H1 (cell line): ENCODE measurements at regions not wholly inside any gene's neighbourhood (a gene's known extent, or its start where the extent isn't known, plus 50 kb on each side); places are given as distances from the start of the nearest gene placed in this dataset.

ENCODE experiments used
- CTCF ChIA-PET: fragments of 300-600 bp; sonication (Branson Sonifier 250); formaldehyde crosslinking; loops from one replicate; lab custom pipeline; 2021; ENCODE audit not compliant: partially characterized antibody; lab: Charles Lee
- POLR2A ChIA-PET: fragments of 300-600 bp; sonication (Branson Sonifier 250); formaldehyde crosslinking; loops from one replicate; lab custom pipeline; 2021; ENCODE audit warnings: inconsistent platforms; ENCODE audit not compliant: partially characterized antibody; lab: Charles Lee
- DNase-seq, 2 experiments: peaks; one replicate each; pipeline versions ENCODE4 v3.0.0 to v3.0.0-alpha.2; 2010 to 2022; ENCODE audit warnings: low spot score in 2 of 2, low read depth in 1 of 2, mixed read lengths in 1 of 2
- FAIRE-seq: peaks from 2 replicates; lab custom pipeline; 2011; peaks lifted over from hg19 to GRCh38; lab: Jason Lieb, UNC
- H2AFZ ChIP-seq: 2 replicates; pipeline ENCODE4 v1.8.1; 2012; ENCODE audit warnings: low read length, inconsistent platforms
- H2AK5ac ChIP-seq: 2 replicates; pipeline ENCODE4 v1.6.1; 2013; ENCODE audit warnings: low read depth, low read length
- H2BK120ac ChIP-seq: replicated peaks from 2 replicates; pipeline ENCODE3; 2013; ENCODE audit warnings: low read depth, low read length, inconsistent platforms
- H2BK12ac ChIP-seq: 2 replicates; pipeline ENCODE4 v1.6.1; 2013; ENCODE audit warnings: low read depth, low read length
- H2BK15ac ChIP-seq: 2 replicates; pipeline ENCODE4 v1.6.1; 2013; ENCODE audit warnings: low read length
- H2BK20ac ChIP-seq: 2 replicates; pipeline ENCODE4 v1.6.1; 2013; ENCODE audit warnings: low read length
- H2BK5ac ChIP-seq: 2 replicates; pipeline ENCODE4 v1.6.1; 2013; ENCODE audit warnings: low read depth, low read length
- H3K14ac ChIP-seq: 2 replicates; pipeline ENCODE4 v1.6.1; 2013; ENCODE audit warnings: inconsistent platforms; ENCODE audit not compliant: insufficient read length
- H3K18ac ChIP-seq: 2 replicates; pipeline ENCODE4 v1.6.1; 2013; ENCODE audit warnings: low read length; ENCODE audit errors: extremely low read depth
- H3K23ac ChIP-seq: 2 replicates; pipeline ENCODE4 v1.6.1; 2013; ENCODE audit warnings: inconsistent platforms; ENCODE audit not compliant: insufficient read length
- H3K23me2 ChIP-seq: 2 replicates; pipeline ENCODE4 v1.6.1; 2013; ENCODE audit warnings: low read depth, low read length
- H3K27ac ChIP-seq: 2 replicates; pipeline ENCODE4 v1.6.1; 2011; ENCODE audit warnings: low read depth, low read length, inconsistent platforms
- H3K27me3 ChIP-seq, 4 experiments: replicated peaks in 1 of 4; 1 replicate in 1 of 4; 2 replicates in 3 of 4; pipeline versions ENCODE4 v1.6.1 to v1.8.1; 2011 to 2013; ENCODE audit warnings: low read length in 3 of 4, mild to moderate bottlenecking in 3 of 4, inconsistent platforms in 2 of 4, mixed read lengths in 2 of 4, moderate library complexity in 1 of 4; ENCODE audit not compliant: control insufficient read depth in 3 of 4, insufficient read depth in 3 of 4; ENCODE audit errors: extremely low read depth in 1 of 4
- H3K36me3 ChIP-seq, 4 experiments: 2 replicates each; pipeline versions ENCODE4 v1.6.1 to v1.8.1; 2011 to 2013; ENCODE audit warnings: mild to moderate bottlenecking in 4 of 4, low read length in 3 of 4, moderate library complexity in 2 of 4, control low read depth in 1 of 4, inconsistent platforms in 1 of 4; ENCODE audit not compliant: insufficient read depth in 4 of 4, control insufficient read depth in 2 of 4
- H3K4ac ChIP-seq: replicated peaks from 2 replicates; pipeline ENCODE3; 2013; ENCODE audit warnings: low read length, low read depth, mixed read lengths, inconsistent platforms; ENCODE audit not compliant: insufficient read length
- H3K4me1 ChIP-seq, 4 experiments: replicated peaks in 1 of 4; 1 replicate in 1 of 4; 2 replicates in 3 of 4; pipeline versions ENCODE4 v1.6.1 to v1.8.1; 2011 to 2013; ENCODE audit warnings: low read length in 3 of 4, inconsistent platforms in 2 of 4, mixed read lengths in 1 of 4; ENCODE audit not compliant: insufficient read depth in 4 of 4, control insufficient read depth in 3 of 4
- H3K4me2 ChIP-seq, 2 experiments: 2 replicates each; pipeline versions ENCODE4 v1.6.1 to v1.8.1; 2011 to 2013; ENCODE audit warnings: low read depth in 2 of 2, low read length in 2 of 2, control low read depth in 1 of 2, inconsistent platforms in 1 of 2, mild to moderate bottlenecking in 1 of 2; ENCODE audit not compliant: insufficient read depth in 1 of 2
- H3K4me3 ChIP-seq, 4 experiments: fragments of 200-600, 300-600 bp in 1 of 4; sonication (generic), shearing (Covaris generic), sonication (Bioruptor Twin) in 1 of 4; 2 replicates each; pipeline versions ENCODE4 v1.5.1 to v1.8.1; 2011 to 2016; ENCODE audit warnings: low read length in 4 of 4, low read depth in 3 of 4, control low read depth in 2 of 4, inconsistent platforms in 2 of 4, mild to moderate bottlenecking in 2 of 4, mixed read lengths in 1 of 4, moderate library complexity in 1 of 4; ENCODE audit not compliant: insufficient read depth in 2 of 4; ENCODE audit errors: extremely low read depth in 1 of 4
- H3K56ac ChIP-seq: replicated peaks from 2 replicates; pipeline ENCODE3; 2013; ENCODE audit warnings: low read depth, mild to moderate bottlenecking, mixed read lengths, low read length, inconsistent platforms; ENCODE audit not compliant: insufficient read length
- H3K79me1 ChIP-seq: 2 replicates; pipeline ENCODE4 v1.6.1; 2013; ENCODE audit warnings: low read depth, low read length, control low read depth
- H3K79me2 ChIP-seq, 2 experiments: 2 replicates each; pipeline versions ENCODE4 v1.6.1 to v1.8.1; 2012 to 2013; ENCODE audit warnings: low read length in 2 of 2, mild to moderate bottlenecking in 2 of 2, inconsistent platforms in 1 of 2; ENCODE audit not compliant: insufficient read depth in 2 of 2, control insufficient read depth in 1 of 2
- H3K9ac ChIP-seq, 4 experiments: replicated peaks in 1 of 4; 1 replicate in 1 of 4; 2 replicates in 3 of 4; pipeline versions ENCODE4 v1.6.1 to v1.8.1; 2011 to 2013; ENCODE audit warnings: low read depth in 3 of 4, low read length in 3 of 4, control low read depth in 2 of 4, mild to moderate bottlenecking in 2 of 4, moderate library complexity in 2 of 4, inconsistent platforms in 1 of 4; ENCODE audit errors: extremely low read depth in 1 of 4
- H3K9me3 ChIP-seq, 2 experiments: 2 replicates each; pipeline versions ENCODE4 v1.6.1 to v1.8.1; 2012 to 2013; ENCODE audit warnings: mild to moderate bottlenecking in 2 of 2, moderate library complexity in 2 of 2, control low read depth in 1 of 2, inconsistent platforms in 1 of 2, low read depth in 1 of 2, low read length in 1 of 2, mixed read lengths in 1 of 2; ENCODE audit not compliant: insufficient read depth in 2 of 2
- H4K20me1 ChIP-seq, 2 experiments: replicated peaks in 1 of 2; 2 replicates each; pipeline versions ENCODE3 to v1.8.1; 2011 to 2013; ENCODE audit warnings: inconsistent platforms in 2 of 2, low read length in 2 of 2, mild to moderate bottlenecking in 1 of 2; ENCODE audit not compliant: insufficient read depth in 2 of 2, control insufficient read depth in 1 of 2
- H4K5ac ChIP-seq: 2 replicates; pipeline ENCODE4 v1.6.1; 2013; ENCODE audit warnings: low read length, low read depth, mixed read lengths, inconsistent platforms; ENCODE audit not compliant: insufficient read length
- H4K8ac ChIP-seq: 2 replicates; pipeline ENCODE4 v1.8.0; 2013; ENCODE audit warnings: mild to moderate bottlenecking, moderate library complexity, low read length, inconsistent platforms; ENCODE audit not compliant: insufficient read depth; ENCODE audit errors: extremely low read depth
- H4K91ac ChIP-seq: replicated peaks from 2 replicates; pipeline ENCODE3; 2013; ENCODE audit warnings: low read length, mixed read lengths, inconsistent platforms; ENCODE audit not compliant: insufficient read length
- HDAC6 ChIP-seq: IDR thresholded peaks from one replicate; pipeline ENCODE4 v1.7.1; 2012; ENCODE audit warnings: low read depth, mild to moderate bottlenecking, inconsistent platforms, low read length, moderate library complexity
- WGBS, 2 experiments: shearing (Covaris generic) in 1 of 2; methylation state at CpG; one replicate each; pipeline versions ENCODE4 v1.1.6 to v1.1.7; 2013 to 2015; ENCODE audit warnings: low lambda C conversion rate in 2 of 2, mixed read lengths in 2 of 2, inconsistent platforms in 1 of 2, low coverage in 1 of 2, missing lambda C conversion rate in 1 of 2; ENCODE audit not compliant: insufficient replicate concordance in 2 of 2, insufficient coverage in 1 of 2, insufficient read length in 1 of 2; ENCODE audit errors: extremely low coverage in 1 of 2, missing lambda C conversion rate in 1 of 2; 5-methylcytosine and 5-hydroxymethylcytosine counted together

GRCh38 chr13:72181661-72182060 lies 314.7 kb upstream of the DACH1 start:
- H4K91ac ChIP-seq: no peak overlapping the region
- CTCF ChIA-PET: interaction anchor here (1.2 to 1.3 kb wide), 3 partner anchors 13 to 196 kb away, joined by 3 to 5 read pairs (median 4); no protein-coding TSS in a partner anchor
- H3K27me3 ChIP-seq: no peaks in the 10 kb centered on the region
- H2BK12ac ChIP-seq: no peak overlapping the region
- H2BK20ac ChIP-seq: no peak overlapping the region
- no peak overlapping the region for H3K4me3 ChIP-seq
- H3K18ac ChIP-seq: no peak overlapping the region
- no peak overlapping the region for H3K56ac ChIP-seq
- H3K9me3 ChIP-seq: no peaks in the 10 kb centered on the region
- no peaks in the 10 kb centered on the region for H4K20me1 ChIP-seq
- FAIRE-seq: no peak
- no peak overlapping the region for H4K8ac ChIP-seq
- no peak for TF ChIP-seq HDAC6
- TF ChIP-seq, all 59 proteins: peak for 0
- DNase-seq: no peak
- POLR2A ChIA-PET: interaction anchor here (1.1 kb wide), 1 partner anchor 9 kb away, joined by 3 read pairs; no protein-coding TSS in a partner anchor
- 89% methylated on average over 2 of the region's 2 CpGs; no CpG with 5 or more reads in 1 of the 2 experiments for WGBS, 2 experiments
- no peak overlapping the region for H2AFZ ChIP-seq
- H2BK5ac ChIP-seq: no peak overlapping the region
- no peaks in the 10 kb centered on the region for H3K79me1 ChIP-seq
- no peak overlapping the region for H2AK5ac ChIP-seq
- H2BK120ac ChIP-seq: no peak overlapping the region
- H3K14ac ChIP-seq: no peak overlapping the region
- no peak overlapping the region for H3K9ac ChIP-seq
- H3K4me2 ChIP-seq: no peak overlapping the region
- no peak overlapping the region for H3K27ac ChIP-seq
- no peaks in the 10 kb centered on the region for H3K79me2 ChIP-seq
- no peak overlapping the region for H3K23ac ChIP-seq
- no peak overlapping the region for H2BK15ac ChIP-seq
- no peaks in the 10 kb centered on the region for H3K23me2 ChIP-seq
- H3K4ac ChIP-seq: no peak overlapping the region
- H3K36me3 ChIP-seq: no peaks in the 10 kb centered on the region
- no peaks in the 10 kb centered on the region for H3K4me1 ChIP-seq
- no peak overlapping the region for H4K5ac ChIP-seq
